Stimulated activated naive CD4-positive, alpha-beta T cell (primary cell): ENCODE measurements at regions not wholly inside any gene's neighbourhood (a gene's known extent, or its start where the extent isn't known, plus 50 kb on each side); places are given as distances from the start of the nearest gene placed in this dataset.
"Not testable (repeated sequence)": the region's sequence is repeated elsewhere in the genome, so short reads cannot be mapped to it uniquely, and the experiment has no call there.

ENCODE experiments used
- DNase-seq, 6 experiments: peaks; one replicate each; lab custom pipeline; 2025; lab: John Stamatoyannopoulos, UW

DNA sequence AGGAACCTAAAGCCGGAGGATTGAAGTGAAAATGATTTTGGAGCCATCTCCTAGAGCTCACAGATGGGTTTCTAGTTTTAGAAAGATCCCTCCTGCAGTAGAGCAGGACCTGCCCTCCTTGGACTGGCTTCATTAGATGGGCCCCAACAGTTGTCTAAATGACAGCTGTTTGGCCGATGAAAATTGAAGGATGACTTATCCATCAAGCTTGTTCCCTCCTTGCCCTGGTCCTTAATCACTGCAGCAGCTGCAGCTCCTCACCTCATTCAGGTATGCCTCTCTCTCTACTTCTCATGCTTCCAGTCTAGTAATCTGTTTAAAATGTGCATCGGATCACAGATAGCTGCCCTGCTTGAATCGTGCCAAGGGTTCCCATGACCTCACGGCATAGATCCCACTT, 677.6 kb downstream of the BCL11A start:
- DNase-seq, result no peak

- no peak for DNase-seq
These were observed 678.3 kb downstream of the BCL11A start for GRCh38 chr2:59874971-59875755.

GRCh38 chr2:59874361-59874760, 679.1 kb downstream of the BCL11A start:
- DNase-seq, result no peak

DNA sequence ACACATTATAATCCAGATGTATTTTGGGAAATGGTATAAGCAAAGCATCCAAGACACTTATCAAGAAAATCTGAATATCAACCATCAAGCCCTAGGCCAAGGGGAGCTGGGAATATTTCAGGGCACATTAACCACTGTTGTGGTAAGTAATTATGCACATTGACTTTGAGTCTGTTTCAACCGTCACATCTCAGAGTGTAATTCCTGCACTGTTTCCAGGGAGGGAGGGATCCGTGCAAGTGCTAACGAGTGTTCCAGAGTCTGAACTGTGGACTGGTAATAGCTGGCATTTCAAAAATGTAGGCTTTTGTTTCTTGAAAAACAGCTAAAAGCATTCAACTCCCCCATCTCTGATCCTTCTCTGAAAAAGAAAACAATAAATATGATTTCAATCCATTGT, 681.6 kb downstream of the BCL11A start:
- DNase-seq, result no peak

GRCh38 chr2:59868981-59869380, 684.5 kb downstream of the BCL11A start:
- no peak for DNase-seq

DNA sequence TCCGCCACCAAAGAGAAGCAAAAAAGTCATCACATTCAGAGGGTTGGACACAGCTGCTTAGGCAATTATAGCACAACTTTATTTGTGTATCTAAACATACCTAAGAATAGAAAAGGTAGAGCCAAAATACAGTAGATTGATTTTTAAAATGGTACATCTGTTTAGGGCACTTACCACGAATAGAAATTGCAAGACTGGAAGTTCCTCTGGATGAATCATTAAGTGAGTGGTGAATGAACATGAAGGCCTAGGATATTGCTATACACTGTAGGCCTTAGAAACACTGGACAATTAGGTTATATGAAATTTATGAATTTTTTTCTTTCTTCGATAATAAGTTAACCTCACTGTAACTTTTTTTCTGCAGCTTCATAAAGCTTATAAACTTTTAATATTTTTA, 687.0 kb downstream of the BCL11A start:
- no peak for DNase-seq

- no peak for DNase-seq
These were observed 694.9 kb downstream of the BCL11A start for GRCh38 chr2:59858540-59858939.

GRCh38 chr2:59857109-59857508, 696.3 kb downstream of the BCL11A start:
- no peak for DNase-seq

DNA sequence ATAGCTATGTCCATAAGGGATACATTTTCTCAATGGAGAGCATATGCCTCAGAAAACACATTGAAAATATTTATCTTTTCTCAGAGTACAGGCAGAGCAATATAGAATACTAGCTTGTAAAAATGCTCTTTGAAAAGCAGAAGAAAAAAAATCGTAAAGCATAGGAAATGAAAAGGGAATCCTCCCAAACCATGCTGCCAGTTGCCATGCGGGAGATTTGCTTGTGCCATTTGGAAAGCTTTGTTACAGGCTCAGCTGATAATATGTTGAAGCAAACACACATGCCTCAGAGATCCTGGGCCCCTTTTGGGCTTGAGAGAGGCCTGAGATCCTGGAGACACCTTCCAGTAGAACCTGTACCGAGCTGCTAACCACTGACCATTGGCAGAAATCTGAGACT, 697.1 kb downstream of the BCL11A start:
- DNase-seq, result no peak

DNA sequence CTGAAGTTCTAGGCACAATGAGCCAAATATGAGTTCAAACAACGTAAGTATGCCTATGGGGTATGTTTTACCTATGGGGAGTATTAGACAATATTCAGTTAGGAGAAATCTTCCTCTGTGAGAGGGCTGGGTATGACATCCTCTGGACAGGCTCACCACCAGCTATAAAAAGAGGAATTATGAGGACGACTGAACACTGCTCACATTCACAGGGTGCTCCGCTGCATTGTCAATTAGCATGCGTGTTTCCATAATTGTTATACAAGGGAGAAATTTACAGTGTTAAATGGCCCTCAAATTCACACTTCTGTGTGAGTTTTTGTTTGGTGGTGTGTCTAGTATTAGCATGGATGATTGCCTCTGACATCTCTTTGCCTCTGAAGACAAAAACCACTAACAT, 700.4 kb downstream of the BCL11A start:
- DNase-seq, result no peak

DNA sequence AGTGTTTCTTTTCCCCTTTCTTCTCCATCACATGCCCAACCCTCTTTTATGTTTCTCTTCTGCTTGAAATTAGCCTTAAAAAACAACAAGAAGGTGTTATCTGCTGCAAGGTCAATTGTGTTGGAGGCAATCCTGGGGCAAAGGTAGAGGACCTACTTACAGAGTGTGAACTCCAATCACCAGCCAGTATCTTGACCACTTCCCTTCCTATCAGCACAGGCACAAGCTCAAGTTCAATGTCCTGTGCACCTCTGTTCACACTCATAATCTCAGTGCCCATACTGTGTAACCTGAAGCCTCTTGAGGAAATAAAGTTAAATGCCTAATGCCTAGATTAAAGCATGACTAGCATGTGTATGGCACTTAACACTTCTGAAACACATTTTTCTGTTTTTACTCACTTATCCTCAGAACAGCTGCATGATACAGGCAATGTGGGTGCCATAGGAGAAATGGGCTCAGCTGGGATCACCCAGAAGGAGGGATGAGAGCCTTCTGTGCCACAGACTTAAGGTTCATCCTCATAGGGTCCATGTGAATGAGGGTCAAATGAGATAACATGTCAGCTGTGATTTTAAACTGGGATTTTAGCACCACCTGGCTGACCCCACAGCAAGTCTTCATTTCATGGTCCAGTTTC, 701.5 kb downstream of the BCL11A start:
- no peak for DNase-seq

- DNase-seq, result no peak
These were observed 702.9 kb downstream of the BCL11A start for GRCh38 chr2:59850554-59850953.

DNA sequence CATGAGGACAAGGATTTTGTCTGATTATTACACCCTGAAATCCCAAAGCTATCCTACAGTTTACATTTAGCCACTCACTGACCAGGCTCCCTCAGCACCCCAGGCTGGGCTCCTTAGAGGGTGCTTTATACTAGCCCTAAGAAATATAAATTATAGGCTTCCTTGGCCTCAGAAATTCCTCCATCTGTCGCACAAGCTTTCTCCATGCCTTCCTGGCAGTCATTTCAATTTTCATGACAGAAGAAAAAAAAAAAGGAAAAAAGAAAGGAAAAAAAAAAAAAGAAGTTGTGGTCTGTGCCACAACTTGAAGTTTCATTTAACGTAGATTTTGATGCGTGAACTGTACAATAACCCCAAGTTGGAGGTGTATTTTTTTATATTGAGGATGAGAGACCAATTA, 719.5 kb downstream of the BCL11A start:
- DNase-seq, result no peak

DNA sequence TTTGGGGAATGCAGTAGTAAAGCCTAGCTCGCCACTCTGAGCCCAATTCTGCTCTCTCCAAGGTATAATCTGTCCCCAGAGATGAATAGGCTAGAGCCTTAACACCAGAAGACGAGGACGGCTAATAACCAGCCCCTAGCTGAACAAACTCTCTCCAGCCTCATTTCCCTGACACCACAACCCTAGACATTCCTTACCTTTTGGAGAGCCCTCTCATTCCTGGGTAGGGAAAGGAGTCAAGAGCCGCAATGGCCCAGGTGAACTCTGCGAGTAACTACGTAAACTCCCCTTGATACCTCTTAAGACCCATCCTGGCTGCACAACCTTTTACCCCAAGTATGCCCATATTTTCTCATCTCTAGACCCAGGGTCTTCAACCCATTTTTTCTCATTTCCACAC, 722.9 kb downstream of the BCL11A start:
- DNase-seq, result no peak

- no peak for DNase-seq
These were observed 725.8 kb downstream of the BCL11A start for GRCh38 chr2:59827677-59828076.

- no peak for DNase-seq
These were observed 727.3 kb downstream of the BCL11A start for GRCh38 chr2:59826177-59826576.

DNA sequence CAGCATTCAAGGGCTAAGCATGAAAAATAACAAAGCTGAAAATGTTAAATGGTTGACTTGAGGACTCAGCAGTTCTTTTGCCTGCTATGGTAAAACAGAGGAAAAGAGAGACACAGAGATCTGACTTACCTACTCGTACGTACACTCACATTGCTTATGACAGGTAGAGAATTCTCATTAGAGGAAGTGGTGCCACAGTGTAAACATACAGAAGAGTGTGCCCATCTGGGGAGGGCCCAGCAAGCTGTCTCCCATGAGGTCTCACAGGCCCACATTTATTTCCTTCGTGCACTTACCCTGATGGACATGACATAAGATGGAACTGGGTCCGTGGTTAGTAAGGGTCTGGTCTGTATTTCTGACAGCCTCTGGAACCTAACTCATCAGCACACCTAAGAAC, 729.1 kb downstream of the BCL11A start:
- no peak for DNase-seq

DNA sequence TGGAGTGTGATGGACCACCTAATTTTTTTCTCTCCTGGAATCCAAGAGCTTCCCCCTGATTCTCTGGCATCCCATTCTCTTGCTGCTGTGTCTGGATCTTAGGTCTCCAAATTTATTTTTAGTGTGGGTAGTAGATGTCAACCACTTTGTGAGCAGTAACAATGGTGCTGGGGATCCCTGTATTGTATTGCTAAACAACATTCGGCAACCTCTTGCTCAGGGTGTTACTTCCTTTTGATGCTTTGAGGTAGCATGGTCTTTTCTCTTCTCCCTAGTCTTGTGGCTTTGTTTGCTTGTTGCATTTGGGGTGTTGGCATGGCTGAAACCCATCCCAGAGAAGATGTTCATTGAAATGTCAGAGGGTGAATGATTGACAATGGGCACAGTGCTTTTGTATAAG, 737.4 kb downstream of the BCL11A start:
- DNase-seq, result no peak

DNA sequence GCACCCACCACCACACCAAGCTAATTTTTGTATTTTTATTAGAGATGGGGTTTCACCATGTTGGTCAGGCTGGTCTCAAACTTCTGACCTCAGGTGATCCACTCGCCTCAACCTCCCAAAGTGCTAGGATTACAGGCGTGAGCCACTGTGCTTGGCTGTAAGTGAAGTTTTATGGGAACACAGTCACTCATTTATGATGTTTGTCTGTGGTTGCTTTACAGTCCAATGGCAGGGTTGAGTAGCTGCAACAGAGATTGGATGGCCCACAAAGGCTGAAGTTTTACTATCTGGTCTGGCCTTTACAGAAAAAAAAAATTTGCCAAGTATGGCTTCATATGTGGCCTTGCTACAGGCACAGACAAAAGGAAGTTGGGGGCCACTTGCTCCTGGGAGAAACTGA, 743.2 kb downstream of the BCL11A start:
- not testable (repeated sequence) for DNase-seq

DNA sequence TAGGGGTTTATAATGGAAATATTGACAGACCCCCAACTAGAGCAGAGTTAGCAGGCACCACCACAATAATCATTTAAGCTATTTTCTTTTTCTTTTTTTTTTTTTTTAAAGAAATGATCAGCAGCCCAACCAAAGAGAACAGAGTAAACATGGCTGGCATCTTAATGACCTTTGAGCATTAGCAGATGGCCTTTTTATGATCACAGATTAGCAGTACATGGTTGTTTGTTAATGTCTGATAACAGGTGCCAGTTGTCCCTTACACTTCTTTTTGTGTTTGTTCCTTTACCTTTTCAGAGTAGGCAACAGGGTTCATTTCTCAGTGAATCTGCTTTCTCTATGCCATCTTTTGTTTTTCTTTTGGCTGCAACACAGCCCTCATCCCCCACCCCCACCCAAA, 747.0 kb downstream of the BCL11A start:
- no peak for DNase-seq

- no peak for DNase-seq
These were observed 748.7 kb downstream of the BCL11A start for GRCh38 chr2:59804732-59805131.

DNA sequence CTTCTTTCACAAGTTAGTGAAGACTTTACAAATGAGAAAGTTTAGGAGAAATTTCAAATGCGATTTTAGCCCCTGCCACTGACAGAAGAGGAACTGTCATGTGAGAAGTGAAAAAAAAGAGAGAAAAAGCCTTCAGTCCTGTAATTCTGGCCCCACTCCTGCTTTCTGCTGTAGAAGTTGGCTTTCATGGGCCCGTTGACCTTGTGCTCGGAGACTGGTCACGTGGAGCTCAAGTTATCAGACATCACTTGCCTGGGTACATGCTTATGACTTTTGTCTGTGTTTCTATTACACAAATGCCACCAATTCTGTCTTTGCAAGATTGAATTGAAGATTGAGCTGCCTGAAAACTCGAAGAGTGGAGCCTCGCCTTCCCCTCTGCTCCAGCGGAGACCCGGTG, 749.9 kb downstream of the BCL11A start:
- no peak for DNase-seq

- DNase-seq, result no peak
These were observed 754.7 kb downstream of the BCL11A start for GRCh38 chr2:59798687-59799232.
